ENCODE measurements at regions not wholly inside any gene's neighbourhood (a gene's known extent, or its start where the extent isn't known, plus 50 kb on each side); places are given as distances from the start of the nearest gene placed in this dataset.

GRCh38 chr12:89169321-89169720 lies 183.0 kb downstream of the DUSP6 start:
- TF ChIP-seq CTCF (IDR thresholded peaks at IDR 0.05; ENCODE audit: low read depth, low read length) = no peak
- no peaks in the 10 kb centered on the region for H3K36me3 ChIP-seq
- no peak for DNase-seq
- H3K4me1 ChIP-seq = no peaks in the 10 kb centered on the region
- H3K4me3 ChIP-seq (ENCODE audit: low read depth, low read length) = no peak overlapping the region
- H3K9me3 ChIP-seq = no peaks in the 10 kb centered on the region
- H3K27me3 ChIP-seq = no peaks in the 10 kb centered on the region

- H3K27me3 ChIP-seq = no peaks in the 10 kb centered on the region
- H3K4me1 ChIP-seq = no peaks in the 10 kb centered on the region
- no peaks in the 10 kb centered on the region for H3K9me3 ChIP-seq
- no peak for DNase-seq
- H3K36me3 ChIP-seq = no peaks in the 10 kb centered on the region
- H3K4me3 ChIP-seq (ENCODE audit: low read depth, low read length) = no peak overlapping the region
- no peak for TF ChIP-seq CTCF (IDR thresholded peaks at IDR 0.05; ENCODE audit: low read depth, low read length)
Observed at GRCh38 chr12:89167986-89168385, 184.3 kb downstream of the DUSP6 start.

- TF ChIP-seq CTCF (IDR thresholded peaks at IDR 0.05; ENCODE audit: low read depth, low read length) = no peak
- Histone ChIP-seq H3K27me3 (no peaks in the 10 kb centered on the region), H3K36me3 (no peaks in the 10 kb centered on the region), H3K9me3 (no peaks in the 10 kb centered on the region), H3K4me1 (no peaks in the 10 kb centered on the region), H3K4me3 (ENCODE audit: low read depth, low read length) (no peak overlapping the region)
- DNase-seq = no peak
Observed at GRCh38 chr12:89166525-89166934, 185.8 kb downstream of the DUSP6 start.

GRCh38 chr12:89166121-89166520 lies 186.2 kb downstream of the DUSP6 start:
- H3K27me3 ChIP-seq = no peaks in the 10 kb centered on the region
- no peak for DNase-seq
- no peaks in the 10 kb centered on the region for H3K36me3 ChIP-seq
- no peak for TF ChIP-seq CTCF (IDR thresholded peaks at IDR 0.05; ENCODE audit: low read depth, low read length)
- no peaks in the 10 kb centered on the region for H3K4me1 ChIP-seq
- H3K4me3 ChIP-seq (ENCODE audit: low read depth, low read length) = no peak overlapping the region
- no peaks in the 10 kb centered on the region for H3K9me3 ChIP-seq

- Histone ChIP-seq H3K36me3 (no peaks in the 10 kb centered on the region), H3K27me3 (no peaks in the 10 kb centered on the region)
- TF ChIP-seq CTCF (IDR thresholded peaks at IDR 0.05; ENCODE audit: low read depth, low read length) = no peak
Observed at GRCh38 chr12:89165703-89166102, 186.6 kb downstream of the DUSP6 start.

GRCh38 chr12:89163918-89164317 lies 188.4 kb downstream of the DUSP6 start:
- Histone ChIP-seq H3K4me1 (no peaks in the 10 kb centered on the region), H3K36me3 (no peaks in the 10 kb centered on the region), H3K27me3 (no peaks in the 10 kb centered on the region)

More at GRCh38 chr12:89165703-89166102, 186.6 kb downstream of the DUSP6 start:
- Histone ChIP-seq H3K4me1 (no peaks in the 10 kb centered on the region), H3K4me3 (ENCODE audit: low read depth, low read length) (no peak overlapping the region), H3K9me3 (no peaks in the 10 kb centered on the region)
- DNase-seq = no peak

More at GRCh38 chr12:89163918-89164317, 188.4 kb downstream of the DUSP6 start:
- no peak for DNase-seq
- TF ChIP-seq CTCF (IDR thresholded peaks at IDR 0.05; ENCODE audit: low read depth, low read length) = no peak
- no peak overlapping the region for H3K4me3 ChIP-seq (ENCODE audit: low read depth, low read length)
- no peaks in the 10 kb centered on the region for H3K9me3 ChIP-seq
